Colonic mucosa (tissue), 4 donors: ENCODE measurements at regions not wholly inside any gene's neighbourhood (a gene's known extent, or its start where the extent isn't known, plus 50 kb on each side); places are given as distances from the start of the nearest gene placed in this dataset.

ENCODE experiments used
- DNase-seq: peaks from one replicate; pipeline ENCODE4 v3.0.0-alpha.2; 2020
- H3K27ac ChIP-seq: fragments of 200-600 bp; one replicate; pipeline ENCODE4 v1.8.0; 2021
- H3K27me3 ChIP-seq: fragments of 200-600 bp; one replicate; pipeline ENCODE4 v1.8.0; 2021
- H3K36me3 ChIP-seq: fragments of 200-600 bp; one replicate; pipeline ENCODE4 v1.8.0; 2021
- H3K4me1 ChIP-seq: fragments of 200-600 bp; one replicate; pipeline ENCODE4 v1.8.0; 2021; ENCODE audit warnings: mild to moderate bottlenecking
- H3K4me3 ChIP-seq: fragments of 200-600 bp; one replicate; pipeline ENCODE4 v1.8.0; 2021
- H3K9ac ChIP-seq, 2 donors: one replicate each; pipeline ENCODE4 v1.7.0; 2013; ENCODE audit warnings: control low read depth in 2 of 2, low read depth in 2 of 2, low read length in 2 of 2
- H3K9me3 ChIP-seq: fragments of 200-600 bp; one replicate; pipeline ENCODE4 v1.8.0; 2021
- CTCF ChIP-seq: fragments of 200-600 bp; IDR thresholded peaks from one replicate; pipeline ENCODE4 v1.8.0; 2022; ENCODE audit warnings: antibody characterized with exemption, mild to moderate bottlenecking
- intact Hi-C: fragments of 100-400 bp; cut with DNase I; formaldehyde crosslinking; loops from one replicate; pipeline ENCODE4 v1.14.1; 2022
- donor health status: healthy.
- donor health status: DM: no; HTN: no; CAD: no.
- donor health status: DM: no; HTN: no; CAD: no.

DNA sequence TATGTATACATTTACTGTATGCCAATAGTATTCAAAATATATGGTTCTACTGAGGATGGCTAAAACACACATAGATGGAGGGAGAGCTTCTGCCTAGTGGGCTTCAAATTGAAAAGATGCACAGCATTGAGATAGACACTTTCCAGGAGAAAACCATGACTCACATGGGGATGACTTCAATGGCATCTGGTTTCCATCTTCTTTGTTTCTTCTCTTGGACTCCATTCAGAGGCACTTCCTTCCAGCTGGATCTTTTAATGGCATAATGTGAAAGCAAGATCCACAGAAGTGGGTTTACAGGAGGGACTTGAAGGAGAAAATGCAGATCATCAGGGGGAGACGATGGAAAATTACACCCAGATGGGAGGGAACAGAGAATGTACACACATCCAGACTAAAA lies 84.9 kb downstream of the ZNF365 start:
- TF ChIP-seq CTCF = no peak
- H3K27me3 ChIP-seq = no peaks in the 10 kb centered on the region
- H3K9ac ChIP-seq = no peak overlapping the region
- no peak overlapping the region for H3K4me3 ChIP-seq
- no peak overlapping the region for H3K27ac ChIP-seq
- no peaks in the 10 kb centered on the region for H3K9me3 ChIP-seq
- no peak for DNase-seq
- no peaks in the 10 kb centered on the region for H3K4me1 ChIP-seq
- intact Hi-C loops = loop anchor here (10.0 kb wide), 1 partner anchor 356 kb away; the partner anchor contains the start of gene EGR2
- H3K36me3 ChIP-seq = no peaks in the 10 kb centered on the region

DNA sequence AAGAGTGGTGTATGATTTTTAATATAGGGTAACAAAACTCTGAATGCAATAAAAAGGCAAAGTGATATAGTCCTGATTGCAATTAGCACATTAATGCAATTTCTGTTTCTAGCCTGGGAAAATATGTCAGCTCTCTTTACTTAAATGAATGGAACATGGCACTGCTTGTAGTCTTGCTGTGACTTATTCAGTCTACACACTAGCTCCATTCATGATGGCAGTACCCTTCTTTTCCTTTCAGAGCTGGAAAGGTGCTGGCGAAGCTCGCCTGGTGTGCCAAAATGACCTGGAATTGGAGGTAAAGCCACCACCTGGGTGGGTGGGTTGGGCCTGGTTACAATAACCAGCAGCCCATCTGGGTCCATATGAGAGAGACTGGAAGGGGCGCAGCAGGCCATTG lies 85.3 kb downstream of the ZNF365 start:
- Histone ChIP-seq H3K9me3 (no peaks in the 10 kb centered on the region), H3K4me3 (no peak overlapping the region), H3K27ac (no peak overlapping the region), H3K4me1 (no peaks in the 10 kb centered on the region), H3K27me3 (no peaks in the 10 kb centered on the region), H3K9ac (no peak overlapping the region), H3K36me3 (no peaks in the 10 kb centered on the region)
- no peak for TF ChIP-seq CTCF
- DNase-seq = no peak
- intact Hi-C loops = loop anchor here (10.0 kb wide), 1 partner anchor 355 kb away; the partner anchor contains the start of gene EGR2

DNA sequence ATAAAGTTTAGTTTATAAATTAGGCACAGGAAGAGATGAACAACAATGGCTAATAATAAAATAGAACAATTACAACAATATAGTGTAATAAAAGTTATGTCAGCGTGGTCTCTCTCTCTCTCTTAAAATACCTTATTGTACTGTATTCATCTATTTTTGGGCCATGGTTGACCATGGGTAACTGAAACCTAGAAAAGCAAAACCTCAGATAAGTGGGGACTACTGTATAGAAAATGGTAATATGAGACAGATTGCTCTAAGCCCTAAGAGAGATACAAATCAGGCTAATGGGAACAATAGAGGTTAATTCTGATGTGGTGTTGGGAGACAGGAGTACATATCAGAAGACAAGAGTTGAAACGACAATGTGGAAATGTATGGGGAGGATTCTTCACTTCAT lies 86.2 kb downstream of the ZNF365 start:
- Histone ChIP-seq H3K36me3 (no peaks in the 10 kb centered on the region), H3K9me3 (no peaks in the 10 kb centered on the region), H3K27me3 (no peaks in the 10 kb centered on the region), H3K4me3 (no peak overlapping the region), H3K9ac (no peak overlapping the region), H3K27ac (no peak overlapping the region), H3K4me1 (no peaks in the 10 kb centered on the region)
- no peak for DNase-seq
- no peak for TF ChIP-seq CTCF
- intact Hi-C loops = no loop called here

GRCh38 chr10:62461120-62461519 lies 87.0 kb downstream of the ZNF365 start:
- H3K27me3 ChIP-seq = no peaks in the 10 kb centered on the region
- H3K9ac ChIP-seq = no peak overlapping the region
- no peaks in the 10 kb centered on the region for H3K36me3 ChIP-seq
- TF ChIP-seq CTCF = no peak
- no peaks in the 10 kb centered on the region for H3K9me3 ChIP-seq
- intact Hi-C loops = no loop called here
- no peak overlapping the region for H3K27ac ChIP-seq
- H3K4me3 ChIP-seq = no peak overlapping the region
- no peak for DNase-seq
- no peaks in the 10 kb centered on the region for H3K4me1 ChIP-seq

GRCh38 chr10:62462461-62462860 lies 88.3 kb downstream of the ZNF365 start:
- Histone ChIP-seq H3K27ac (no peak overlapping the region), H3K9me3 (no peaks in the 10 kb centered on the region), H3K27me3 (no peaks in the 10 kb centered on the region), H3K4me1 (no peaks in the 10 kb centered on the region), H3K4me3 (no peak overlapping the region), H3K9ac (no peak overlapping the region), H3K36me3 (no peaks in the 10 kb centered on the region)
- DNase-seq = no peak
- intact Hi-C loops = no loop called here
- no peak for TF ChIP-seq CTCF

GRCh38 chr10:62463364-62463763 lies 89.2 kb downstream of the ZNF365 start:
- Histone ChIP-seq H3K4me3 (no peak overlapping the region), H3K27ac (no peak overlapping the region), H3K9me3 (no peaks in the 10 kb centered on the region), H3K9ac (no peak overlapping the region), H3K36me3 (no peaks in the 10 kb centered on the region), H3K4me1 (no peaks in the 10 kb centered on the region), H3K27me3 (no peaks in the 10 kb centered on the region)
- no peak for TF ChIP-seq CTCF
- DNase-seq = no peak
- intact Hi-C loops = no loop called here
